ENCODE measurements at regions not wholly inside any gene's neighbourhood (a gene's known extent, or its start where the extent isn't known, plus 50 kb on each side); places are given as distances from the start of the nearest gene placed in this dataset.

DNA sequence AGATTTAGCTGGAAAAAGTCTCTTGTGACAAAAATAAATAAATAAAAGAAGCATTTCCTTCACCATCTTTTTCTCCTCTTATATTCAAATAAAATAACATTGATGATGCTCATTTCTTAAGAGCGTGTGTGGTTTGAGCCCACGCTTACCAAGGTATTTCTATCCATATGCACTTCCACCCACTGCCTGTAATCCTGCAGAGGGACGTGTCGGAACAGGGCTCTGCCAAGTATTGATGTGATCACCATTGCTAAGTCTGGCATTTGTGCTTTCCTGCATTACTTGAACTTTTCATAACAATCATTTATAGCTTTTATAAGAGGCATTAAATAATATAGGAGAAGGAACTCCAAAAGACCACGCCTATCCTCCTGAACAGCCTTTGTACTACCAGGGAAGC, 107.6 kb downstream of the SHANK2 start:
- no peaks in the 10 kb centered on the region for H3K79me2 ChIP-seq (ENCODE audit: insufficient read depth, low read length)
- H3K36me3 ChIP-seq (ENCODE audit: insufficient read depth, low read length) = no peaks in the 10 kb centered on the region
- no peak for DNase-seq

DNA sequence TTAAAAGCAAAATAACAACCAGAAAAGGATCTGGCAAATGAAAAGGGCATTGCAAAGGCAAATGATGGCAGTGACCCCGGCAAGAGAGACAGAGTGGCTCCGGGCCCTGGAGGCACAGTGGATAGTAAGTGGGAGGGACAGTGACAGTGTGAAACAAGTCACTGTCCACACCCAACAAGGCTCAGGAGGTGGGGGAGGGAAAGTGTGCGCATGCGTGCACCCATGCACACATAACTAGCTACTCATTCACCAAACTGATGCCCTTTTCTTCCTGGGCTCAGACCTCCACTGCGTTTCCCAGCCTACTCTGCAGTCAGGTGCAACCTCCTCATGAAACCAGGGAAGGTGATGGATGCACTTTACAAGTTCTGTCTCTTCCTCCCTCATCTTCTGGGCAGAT, 108.4 kb downstream of the SHANK2 start:
- Histone ChIP-seq H4K20me1 (ENCODE audit: insufficient read depth, low read length) (no peaks in the 10 kb centered on the region), H3K27me3 (ENCODE audit: insufficient read depth, low read length, poor library complexity) (no peaks in the 10 kb centered on the region), H3K36me3 (ENCODE audit: insufficient read depth, low read length) (no peaks in the 10 kb centered on the region), H3K9me3 (ENCODE audit: insufficient read depth, low read length, severe bottlenecking) (no peaks in the 10 kb centered on the region), H3K9ac (ENCODE audit: low read depth, low read length) (no peak overlapping the region), H2AFZ (ENCODE audit: low read depth, low read length) (no peak overlapping the region), H3K27ac (ENCODE audit: low read length) (no peak overlapping the region), H3K4me2 (ENCODE audit: insufficient read depth, low read length) (no peak overlapping the region), H3K79me2 (ENCODE audit: insufficient read depth, low read length) (no peaks in the 10 kb centered on the region), H3K4me3 (ENCODE audit: low read depth in 1 of 2, low read length in 2 of 2) (no peak overlapping the region), H3K4me1 (ENCODE audit: insufficient read depth, low read length) (no peaks in the 10 kb centered on the region)
- DNase-seq (no peak), ATAC-seq (ENCODE audit: insufficient read depth, low read depth) (no peak)
- TF ChIP-seq, protein P1, sequence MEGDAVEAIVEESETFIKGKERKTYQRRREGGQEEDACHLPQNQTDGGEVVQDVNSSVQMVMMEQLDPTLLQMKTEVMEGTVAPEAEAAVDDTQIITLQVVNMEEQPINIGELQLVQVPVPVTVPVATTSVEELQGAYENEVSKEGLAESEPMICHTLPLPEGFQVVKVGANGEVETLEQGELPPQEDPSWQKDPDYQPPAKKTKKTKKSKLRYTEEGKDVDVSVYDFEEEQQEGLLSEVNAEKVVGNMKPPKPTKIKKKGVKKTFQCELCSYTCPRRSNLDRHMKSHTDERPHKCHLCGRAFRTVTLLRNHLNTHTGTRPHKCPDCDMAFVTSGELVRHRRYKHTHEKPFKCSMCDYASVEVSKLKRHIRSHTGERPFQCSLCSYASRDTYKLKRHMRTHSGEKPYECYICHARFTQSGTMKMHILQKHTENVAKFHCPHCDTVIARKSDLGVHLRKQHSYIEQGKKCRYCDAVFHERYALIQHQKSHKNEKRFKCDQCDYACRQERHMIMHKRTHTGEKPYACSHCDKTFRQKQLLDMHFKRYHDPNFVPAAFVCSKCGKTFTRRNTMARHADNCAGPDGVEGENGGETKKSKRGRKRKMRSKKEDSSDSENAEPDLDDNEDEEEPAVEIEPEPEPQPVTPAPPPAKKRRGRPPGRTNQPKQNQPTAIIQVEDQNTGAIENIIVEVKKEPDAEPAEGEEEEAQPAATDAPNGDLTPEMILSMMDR (IDR thresholded peaks at IDR 0.05; ENCODE audit: borderline replicate concordance, extremely low read depth, low read length, poor library complexity, severe bottlenecking) = no peak
- no peak for TF ChIP-seq EZH2 (IDR thresholded peaks at IDR 0.05; ENCODE audit: borderline replicate concordance, low read depth, low read length, severe bottlenecking)

More for the DNA sequence above, 107.6 kb downstream of the SHANK2 start:
- Histone ChIP-seq H3K4me2 (ENCODE audit: insufficient read depth, low read length) (no peak overlapping the region), H3K27ac (ENCODE audit: low read length) (no peak overlapping the region), H2AFZ (ENCODE audit: low read depth, low read length) (no peak overlapping the region), H3K27me3 (ENCODE audit: insufficient read depth, low read length, poor library complexity) (no peaks in the 10 kb centered on the region), H3K9ac (ENCODE audit: low read depth, low read length) (no peak overlapping the region), H3K9me3 (ENCODE audit: insufficient read depth, low read length, severe bottlenecking) (no peaks in the 10 kb centered on the region), H4K20me1 (ENCODE audit: insufficient read depth, low read length) (no peaks in the 10 kb centered on the region), H3K4me1 (ENCODE audit: insufficient read depth, low read length) (no peaks in the 10 kb centered on the region), H3K4me3 (ENCODE audit: low read depth in 1 of 2, low read length in 2 of 2) (no peak overlapping the region)
- no peak for ATAC-seq (ENCODE audit: insufficient read depth, low read depth)
- no peak for TF ChIP-seq EZH2 (IDR thresholded peaks at IDR 0.05; ENCODE audit: borderline replicate concordance, low read depth, low read length, severe bottlenecking)
- TF ChIP-seq, protein P1 (IDR thresholded peaks at IDR 0.05; ENCODE audit: borderline replicate concordance, extremely low read depth, low read length, poor library complexity, severe bottlenecking) = no peak

GRCh38 chr11:71140206-71140919, 112.0 kb downstream of the SHANK2 start:
- no peak for ATAC-seq (ENCODE audit: insufficient read depth, low read depth)
- Histone ChIP-seq H3K9me3 (ENCODE audit: insufficient read depth, low read length, severe bottlenecking) (no peaks in the 10 kb centered on the region), H3K27ac (ENCODE audit: low read length) (no peak overlapping the region), H3K4me2 (ENCODE audit: insufficient read depth, low read length) (no peak overlapping the region), H2AFZ (ENCODE audit: low read depth, low read length) (no peak overlapping the region), H3K36me3 (ENCODE audit: insufficient read depth, low read length) (no peaks in the 10 kb centered on the region), H3K9ac (ENCODE audit: low read depth, low read length) (no peak overlapping the region), H4K20me1 (ENCODE audit: insufficient read depth, low read length) (no peaks in the 10 kb centered on the region), H3K27me3 (ENCODE audit: insufficient read depth, low read length, poor library complexity) (no peaks in the 10 kb centered on the region), H3K4me3 (ENCODE audit: low read depth in 1 of 2, low read length in 2 of 2) (no peak overlapping the region), H3K4me1 (ENCODE audit: insufficient read depth, low read length) (no peaks in the 10 kb centered on the region), H3K79me2 (ENCODE audit: insufficient read depth, low read length) (no peaks in the 10 kb centered on the region)
- DNase-seq = no peak
- TF ChIP-seq EZH2 (IDR thresholded peaks at IDR 0.05; ENCODE audit: borderline replicate concordance, low read depth, low read length, severe bottlenecking) = no peak
- TF ChIP-seq, protein P1 (IDR thresholded peaks at IDR 0.05; ENCODE audit: borderline replicate concordance, extremely low read depth, low read length, poor library complexity, severe bottlenecking) = no peak

Measured in DND-41 (cell line).